MM.1S (cell line): ENCODE measurements at regions not wholly inside any gene's neighbourhood (a gene's known extent, or its start where the extent isn't known, plus 50 kb on each side); places are given as distances from the start of the nearest gene placed in this dataset.

Experiments used
- DNase-seq: peaks from one replicate; pipeline ENCODE4 v3.0.0-alpha.2; 2015
- H2AFZ ChIP-seq: fragments of 300-600 bp; sonication (generic); 2 replicates; pipeline ENCODE4 v1.6.0; 2016; ENCODE audit warnings: antibody characterized with exemption, low read length
- H3F3A ChIP-seq: fragments of 300-600 bp; sonication (generic); 2 replicates; pipeline ENCODE4 v1.6.1; 2016; ENCODE audit warnings: mild to moderate bottlenecking, antibody characterized with exemption, low read length, moderate library complexity, mixed read lengths; ENCODE audit not compliant: insufficient read depth
- H3K27ac ChIP-seq: fragments of 300-600 bp; sonication (generic); 2 replicates; pipeline ENCODE4 v1.5.1; 2016; ENCODE audit warnings: mild to moderate bottlenecking, low read length
- H3K27me3 ChIP-seq: fragments of 300-600 bp; sonication (generic); replicated peaks from 2 replicates; pipeline ENCODE4 v1.6.0; 2016; ENCODE audit warnings: low read length; ENCODE audit not compliant: insufficient read depth
- H3K36me3 ChIP-seq: fragments of 300-600 bp; sonication (generic); replicated peaks from 2 replicates; pipeline ENCODE4 v1.6.1; 2016; ENCODE audit warnings: mild to moderate bottlenecking, low read length, mixed read lengths; ENCODE audit not compliant: insufficient read depth
- H3K4me1 ChIP-seq: fragments of 300-600 bp; sonication (generic); 2 replicates; pipeline ENCODE4 v1.6.1; 2016; ENCODE audit warnings: low read length, mixed read lengths
- H3K4me2 ChIP-seq: fragments of 300-600 bp; sonication (generic); 2 replicates; pipeline ENCODE4 v1.6.0; 2016; ENCODE audit warnings: low read depth, low read length
- H3K4me3 ChIP-seq: fragments of 300-600 bp; sonication (generic); 2 replicates; pipeline ENCODE4 v1.5.1; 2016; ENCODE audit warnings: low read length, mixed read lengths
- H3K79me2 ChIP-seq: fragments of 300-600 bp; sonication (generic); 2 replicates; pipeline ENCODE4 v1.6.1; 2016; ENCODE audit warnings: mixed run types, low read length, mixed read lengths
- H3K9ac ChIP-seq: fragments of 300-600 bp; sonication (generic); 2 replicates; pipeline ENCODE4 v1.6.1; 2016; ENCODE audit warnings: low read length, mixed read lengths
- H3K9me2 ChIP-seq: fragments of 300-600 bp; sonication (generic); replicated peaks from 2 replicates; pipeline ENCODE4 v1.6.1; 2016; ENCODE audit warnings: mild to moderate bottlenecking, low read length, mixed read lengths; ENCODE audit not compliant: insufficient read depth
- H3K9me3 ChIP-seq: fragments of 300-600 bp; sonication (generic); replicated peaks from 2 replicates; pipeline ENCODE4 v1.6.1; 2016; ENCODE audit warnings: mild to moderate bottlenecking, low read length, mixed read lengths; ENCODE audit not compliant: insufficient read depth
- H4K20me1 ChIP-seq: fragments of 300-600 bp; sonication (generic); 2 replicates; pipeline ENCODE4 v1.6.1; 2016; ENCODE audit warnings: mild to moderate bottlenecking, low read length, moderate library complexity, mixed read lengths; ENCODE audit not compliant: insufficient read depth
- EZH2 ChIP-seq: fragments of 300-600 bp; sonication (generic); optimal IDR thresholded peaks from 2 replicates; pipeline ENCODE3; 2017; ENCODE audit warnings: low read depth, mild to moderate bottlenecking, antibody characterized with exemption, low read length, mixed read lengths
- EZH2phosphoT487 ChIP-seq: fragments of 300-600 bp; sonication (generic); IDR thresholded peaks from 2 replicates; pipeline ENCODE4 v1.6.1; 2018; ENCODE audit warnings: antibody characterized with exemption, low read length
- TF ChIP-seq, protein P1 (sequence below): fragments of 300-600 bp; sonication (generic); IDR thresholded peaks from 2 replicates; pipeline ENCODE4 v1.5.1; 2016; ENCODE audit warnings: antibody characterized with exemption, low read length, mixed read lengths

DNA sequence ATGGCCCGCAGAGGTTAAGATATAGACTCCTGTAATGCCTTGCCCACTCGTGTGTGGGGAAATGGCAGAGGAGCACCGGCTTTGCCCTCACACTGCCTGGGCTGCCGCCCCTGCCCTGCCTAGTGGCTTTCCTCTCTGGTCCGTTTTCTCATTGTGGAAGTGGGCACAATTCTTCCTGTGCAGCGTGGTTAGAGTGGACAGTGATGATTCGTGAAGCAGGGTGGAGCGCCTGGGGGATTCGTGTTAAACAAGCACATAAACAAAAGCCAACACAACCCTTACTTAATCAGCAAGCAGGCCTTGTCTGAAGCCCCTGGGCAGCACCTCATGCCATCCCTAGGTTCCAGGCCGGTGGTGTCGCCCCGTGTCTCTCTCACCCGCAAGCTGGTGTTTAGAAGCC, 269.7 kb downstream of the SEC14L1 start:
- Histone ChIP-seq H3K4me1 (no peaks in the 10 kb centered on the region), H3K4me3 (no peak overlapping the region), H3K79me2 (peaks cover 89% of the 10 kb centered on the region), H3F3A (no peaks in the 10 kb centered on the region), H4K20me1 (no peaks in the 10 kb centered on the region), H3K36me3 (no peaks in the 10 kb centered on the region), H3K4me2 (no peak overlapping the region), H2AFZ (no peak overlapping the region), H3K9me3 (no peaks in the 10 kb centered on the region), H3K9ac (no peak overlapping the region), H3K27me3 (no peaks in the 10 kb centered on the region), H3K9me2 (no peaks in the 10 kb centered on the region), H3K27ac (no peak overlapping the region)
- no peak for DNase-seq
- TF ChIP-seq, protein P1, sequence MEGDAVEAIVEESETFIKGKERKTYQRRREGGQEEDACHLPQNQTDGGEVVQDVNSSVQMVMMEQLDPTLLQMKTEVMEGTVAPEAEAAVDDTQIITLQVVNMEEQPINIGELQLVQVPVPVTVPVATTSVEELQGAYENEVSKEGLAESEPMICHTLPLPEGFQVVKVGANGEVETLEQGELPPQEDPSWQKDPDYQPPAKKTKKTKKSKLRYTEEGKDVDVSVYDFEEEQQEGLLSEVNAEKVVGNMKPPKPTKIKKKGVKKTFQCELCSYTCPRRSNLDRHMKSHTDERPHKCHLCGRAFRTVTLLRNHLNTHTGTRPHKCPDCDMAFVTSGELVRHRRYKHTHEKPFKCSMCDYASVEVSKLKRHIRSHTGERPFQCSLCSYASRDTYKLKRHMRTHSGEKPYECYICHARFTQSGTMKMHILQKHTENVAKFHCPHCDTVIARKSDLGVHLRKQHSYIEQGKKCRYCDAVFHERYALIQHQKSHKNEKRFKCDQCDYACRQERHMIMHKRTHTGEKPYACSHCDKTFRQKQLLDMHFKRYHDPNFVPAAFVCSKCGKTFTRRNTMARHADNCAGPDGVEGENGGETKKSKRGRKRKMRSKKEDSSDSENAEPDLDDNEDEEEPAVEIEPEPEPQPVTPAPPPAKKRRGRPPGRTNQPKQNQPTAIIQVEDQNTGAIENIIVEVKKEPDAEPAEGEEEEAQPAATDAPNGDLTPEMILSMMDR = no peak
- TF ChIP-seq EZH2phosphoT487 (no peak), EZH2 (no peak)

DNA sequence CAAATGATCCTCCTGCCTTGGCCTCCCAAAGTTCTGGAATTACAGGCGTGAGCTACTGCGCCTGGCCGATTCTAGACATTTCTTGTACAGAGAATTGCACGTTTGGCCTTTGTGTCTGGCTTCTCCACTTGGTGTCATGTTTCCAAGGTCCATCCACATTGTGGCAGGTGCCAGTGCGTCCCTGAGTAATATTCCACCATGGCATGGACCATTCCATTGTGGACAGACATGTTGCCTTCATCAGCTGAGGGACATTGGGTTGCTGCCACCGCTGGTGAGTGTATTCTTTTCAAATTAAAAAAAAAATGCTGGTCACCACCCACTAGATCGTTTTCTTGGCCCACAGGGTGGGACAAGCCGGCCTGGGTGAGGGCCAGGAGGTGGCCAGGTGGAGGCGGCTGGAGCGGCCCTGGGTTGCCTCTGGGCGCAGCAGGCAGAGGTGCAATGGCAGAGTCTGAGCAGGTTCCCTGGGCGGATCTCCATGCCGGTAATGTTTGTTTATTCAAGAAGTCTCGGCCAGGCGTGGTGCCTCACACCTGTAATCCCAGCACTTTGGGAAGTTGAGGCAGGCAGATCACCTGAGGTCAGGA, 274.1 kb downstream of the SEC14L1 start:
- Histone ChIP-seq H3K9ac (no peak overlapping the region), H3K4me1 (no peaks in the 10 kb centered on the region), H3K9me3 (no peaks in the 10 kb centered on the region), H3F3A (no peaks in the 10 kb centered on the region), H3K36me3 (no peaks in the 10 kb centered on the region), H3K27me3 (no peaks in the 10 kb centered on the region), H4K20me1 (no peaks in the 10 kb centered on the region), H3K79me2 (peaks cover 83% of the 10 kb centered on the region), H3K4me3 (no peak overlapping the region), H3K9me2 (no peaks in the 10 kb centered on the region), H2AFZ (no peak overlapping the region), H3K27ac (no peak overlapping the region), H3K4me2 (no peak overlapping the region)
- no peak for DNase-seq
- TF ChIP-seq EZH2 = no peak
- TF ChIP-seq EZH2phosphoT487 = no peak
- TF ChIP-seq, protein P1 = no peak

DNA sequence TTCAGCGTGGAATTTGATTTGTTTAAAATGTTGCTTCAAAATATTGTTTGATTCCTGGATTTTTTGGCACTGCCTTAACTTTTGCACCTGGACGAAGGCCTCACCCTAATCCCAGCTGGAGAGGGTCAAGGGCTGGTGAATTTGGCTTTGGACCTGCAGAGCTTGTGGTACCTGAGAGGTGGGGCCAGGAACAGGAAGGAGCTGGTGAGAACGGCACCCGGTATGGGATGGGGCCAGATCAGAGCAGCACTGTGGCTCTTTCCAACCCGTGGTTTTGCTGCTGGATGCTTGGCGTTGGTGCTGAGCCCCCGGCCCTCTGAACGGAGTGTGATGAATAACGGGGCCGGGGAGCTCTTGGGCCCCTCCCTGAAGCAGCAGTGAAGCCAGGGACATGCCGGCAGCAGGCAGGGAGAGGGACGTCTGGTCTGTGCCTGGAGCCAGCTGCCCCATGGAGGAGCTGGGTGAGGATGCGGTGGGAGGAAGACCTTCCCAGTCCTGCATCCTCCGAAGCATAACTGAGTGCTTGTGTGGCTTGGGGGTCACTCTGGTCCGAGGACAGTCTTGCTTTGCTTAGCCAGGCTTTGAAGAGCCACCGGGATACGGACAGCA, 275.4 kb downstream of the SEC14L1 start:
- Histone ChIP-seq H3K9me3 (no peaks in the 10 kb centered on the region), H3K27me3 (no peaks in the 10 kb centered on the region), H3K4me3 (no peak overlapping the region), H3F3A (no peaks in the 10 kb centered on the region), H3K27ac (no peak overlapping the region), H3K9me2 (no peaks in the 10 kb centered on the region), H3K4me1 (no peaks in the 10 kb centered on the region), H2AFZ (no peak overlapping the region), H3K36me3 (no peaks in the 10 kb centered on the region), H3K79me2 (peaks cover 85% of the 10 kb centered on the region), H4K20me1 (no peaks in the 10 kb centered on the region), H3K4me2 (no peak overlapping the region), H3K9ac (no peak overlapping the region)
- DNase-seq = no peak
- TF ChIP-seq EZH2phosphoT487 (no peak), EZH2 (no peak)
- TF ChIP-seq, protein P1 = no peak
